ENCODE measurements at regions not wholly inside any gene's neighbourhood (a gene's known extent, or its start where the extent isn't known, plus 50 kb on each side); places are given as distances from the start of the nearest gene placed in this dataset.

GRCh38 chr6:17226786-17227233 lies 54.4 kb upstream of the RBM24 start:
- DNase-seq: peak in 1 of 14 donors; percentile 16

- DNase-seq: no peak
Observed at GRCh38 chr6:17227403-17227802, 53.8 kb upstream of the RBM24 start.
